Stimulated activated naive CD8-positive, alpha-beta T cell treated with anti-CD3 and anti-CD28 coated beads, Interleukin-15, Interleukin-2, amounts not matched to agents 100 U/mL and 50 U/mL, for 24 hours (primary cell): ENCODE measurements at regions not wholly inside any gene's neighbourhood (a gene's known extent, or its start where the extent isn't known, plus 50 kb on each side); places are given as distances from the start of the nearest gene placed in this dataset.
"Not testable (repeated sequence)": the region's sequence is repeated elsewhere in the genome, so short reads cannot be mapped to it uniquely, and the experiment has no call there.

Source experiments
- ATAC-seq: fragments of 150-1000 bp; cut with Tn5 transposase; one replicate; pipeline ENCODE4 v1.10.0; 2021
- DNase-seq: peaks from one replicate; pipeline ENCODE4 v3.0.0; 2021

- DNase-seq (no peak), ATAC-seq (no peak)
Observed at GRCh38 chr15:77877869-77878577, 199.5 kb downstream of the TBC1D2B start.

GRCh38 chr15:77876107-77876820 is 201.2 kb downstream of the TBC1D2B start:
- ATAC-seq, DNase-seq: not testable (repeated sequence)

- DNase-seq (peak; percentile 52), ATAC-seq (peak; percentile 37)
Observed at GRCh38 chr15:77875066-77875721, 202.3 kb downstream of the TBC1D2B start.

- DNase-seq (no peak), ATAC-seq (no peak)
Observed at GRCh38 chr15:77874063-77874462, 203.4 kb downstream of the TBC1D2B start.

GRCh38 chr15:77872521-77873425 is 204.7 kb downstream of the TBC1D2B start:
- not testable (repeated sequence) for DNase-seq, ATAC-seq

GRCh38 chr15:77871852-77872371 is 205.6 kb downstream of the TBC1D2B start:
- ATAC-seq (no peak), DNase-seq (peak; percentile 8)

- ATAC-seq (peak; percentile 17), DNase-seq (peak; percentile 61)
Observed at GRCh38 chr15:77870195-77871065, 207.1 kb downstream of the TBC1D2B start.

- ATAC-seq, result no peak
- no peak for DNase-seq
Observed at GRCh38 chr15:77869021-77869895, 208.3 kb downstream of the TBC1D2B start.

- ATAC-seq, DNase-seq: not testable (repeated sequence)
Observed at GRCh38 chr15:77868048-77868629, 209.4 kb downstream of the TBC1D2B start.

- DNase-seq (no peak), ATAC-seq (no peak)
Observed at GRCh38 chr15:77867266-77868047, 210.1 kb downstream of the TBC1D2B start.

GRCh38 chr15:77866596-77867125 is 210.8 kb downstream of the TBC1D2B start:
- no peak for ATAC-seq
- no peak for DNase-seq

- DNase-seq (no peak), ATAC-seq (no peak)
Observed at GRCh38 chr15:77866186-77866585, 211.3 kb downstream of the TBC1D2B start.

- ATAC-seq (no peak), DNase-seq (no peak)
Observed at GRCh38 chr15:77865701-77866100, 211.8 kb downstream of the TBC1D2B start.

GRCh38 chr15:77865106-77865610 is 212.4 kb downstream of the TBC1D2B start:
- no peak for ATAC-seq
- DNase-seq, result no peak

GRCh38 chr15:77864211-77865105 is 213.1 kb downstream of the TBC1D2B start:
- DNase-seq, result no peak
- ATAC-seq, result no peak

- no peak for DNase-seq
- no peak for ATAC-seq
Observed at GRCh38 chr15:77863491-77864105, 213.9 kb downstream of the TBC1D2B start.
